ENCODE measurements at regions not wholly inside any gene's neighbourhood (a gene's known extent, or its start where the extent isn't known, plus 50 kb on each side); places are given as distances from the start of the nearest gene placed in this dataset.

DNA sequence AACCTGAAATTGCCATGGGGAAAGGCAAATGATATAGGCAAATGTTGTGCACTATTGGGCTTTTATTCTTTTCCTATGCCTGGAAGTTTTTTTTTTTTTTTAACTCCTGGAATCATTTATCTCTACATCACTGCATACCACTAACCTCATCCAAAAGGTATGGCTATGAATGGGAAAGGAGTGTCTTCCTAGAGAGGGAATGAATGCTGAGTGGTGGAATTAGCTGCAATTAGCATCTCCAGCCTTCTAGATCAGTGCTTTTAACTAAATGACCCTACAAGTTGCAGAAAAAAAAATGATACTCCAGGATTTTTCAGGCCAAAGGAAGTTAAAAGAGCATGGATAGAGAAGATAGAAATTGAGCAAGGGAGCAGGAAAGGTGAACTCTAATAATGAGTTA is 429.8 kb upstream of the PDZRN3 start:
- TF ChIP-seq CTCF (IDR thresholded peaks at IDR 0.05; ENCODE audit: low read depth, low read length, poor library complexity, severe bottlenecking), result no peak
- TF ChIP-seq EZH2phosphoT487 (IDR thresholded peaks at IDR 0.05; ENCODE audit: borderline replicate concordance, low read length), result no peak
